GM19023 (cell line): ENCODE measurements at regions not wholly inside any gene's neighbourhood (a gene's known extent, or its start where the extent isn't known, plus 50 kb on each side); places are given as distances from the start of the nearest gene placed in this dataset.

Experiments
- ATAC-seq: cut with Tn5 transposase; IDR thresholded peaks from one replicate; pipeline ENCODE4 v1.9.1; 2021; ENCODE audit warnings: mild to moderate bottlenecking, moderate library complexity; ENCODE audit not compliant: unreplicated experiment

DNA sequence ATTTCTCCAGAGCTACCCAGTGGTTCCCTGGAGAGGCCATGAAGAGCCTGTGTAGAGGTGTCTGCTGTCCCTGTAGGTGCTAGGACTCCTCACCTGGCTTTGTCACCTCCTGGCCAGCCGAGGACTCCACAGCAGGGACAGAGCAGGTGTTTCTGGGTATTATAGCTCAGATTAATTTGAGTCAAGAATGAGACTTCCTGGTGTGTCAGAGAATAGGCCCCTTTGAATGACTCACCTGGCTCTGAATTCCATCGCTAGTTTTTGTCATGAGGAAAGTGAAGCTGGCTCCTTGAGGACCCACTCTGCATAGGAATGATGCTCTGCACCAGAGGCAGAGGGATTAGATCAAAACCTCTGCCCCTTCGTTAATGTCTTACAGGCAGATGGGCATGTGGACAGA, 167.5 kb upstream of the TOPAZ1 start:
- no peak for ATAC-seq

DNA sequence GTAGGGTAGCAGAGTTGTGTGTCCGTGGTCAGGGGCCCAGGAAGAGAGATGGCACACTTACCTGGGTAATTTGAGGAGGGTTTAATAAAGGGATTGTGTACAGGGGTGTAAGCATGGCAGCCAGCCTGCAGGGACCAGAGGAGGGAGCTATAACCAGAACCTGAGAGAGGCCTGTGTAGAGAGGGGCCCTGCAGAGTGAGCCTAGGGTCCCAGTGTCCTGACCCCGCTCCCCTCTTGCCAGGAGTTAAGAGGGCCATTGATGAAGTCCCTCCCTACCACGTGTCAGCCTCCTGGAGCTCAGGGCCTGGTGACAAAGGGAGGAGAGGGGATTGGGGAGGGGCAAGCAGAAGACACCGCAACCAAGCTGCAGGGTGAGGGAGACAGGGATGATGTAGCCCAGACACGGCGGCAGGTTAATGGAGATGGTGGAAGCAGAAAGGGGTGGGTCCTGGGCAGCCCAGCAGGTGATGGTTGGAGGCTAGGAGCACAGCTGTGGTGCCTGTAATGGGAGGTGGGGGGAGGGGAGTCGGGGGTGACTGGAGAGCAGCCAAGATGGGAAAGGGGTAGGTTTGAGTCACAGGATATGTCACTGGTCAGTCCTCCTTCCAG, 165.4 kb upstream of the TOPAZ1 start:
- no peak for ATAC-seq

DNA sequence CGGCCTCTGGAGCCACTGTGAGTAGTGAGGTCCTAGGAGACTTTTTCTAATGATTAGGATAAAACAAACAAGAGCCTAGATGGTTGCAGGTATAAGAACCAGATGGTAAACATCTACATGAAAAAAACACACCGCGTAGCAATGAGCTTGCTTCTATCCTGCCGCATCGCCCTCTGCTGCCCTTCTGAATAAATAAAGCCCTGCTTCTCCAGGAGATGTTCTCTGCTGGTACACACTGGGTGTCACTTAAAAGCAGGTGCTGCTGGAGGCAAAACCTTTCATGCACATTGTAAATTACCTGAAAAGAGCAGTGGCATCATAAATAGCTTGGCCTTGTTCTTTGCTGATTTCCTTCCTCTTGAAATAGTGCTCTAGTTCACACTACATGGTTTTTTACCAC, 164.4 kb upstream of the TOPAZ1 start:
- ATAC-seq = no peak

DNA sequence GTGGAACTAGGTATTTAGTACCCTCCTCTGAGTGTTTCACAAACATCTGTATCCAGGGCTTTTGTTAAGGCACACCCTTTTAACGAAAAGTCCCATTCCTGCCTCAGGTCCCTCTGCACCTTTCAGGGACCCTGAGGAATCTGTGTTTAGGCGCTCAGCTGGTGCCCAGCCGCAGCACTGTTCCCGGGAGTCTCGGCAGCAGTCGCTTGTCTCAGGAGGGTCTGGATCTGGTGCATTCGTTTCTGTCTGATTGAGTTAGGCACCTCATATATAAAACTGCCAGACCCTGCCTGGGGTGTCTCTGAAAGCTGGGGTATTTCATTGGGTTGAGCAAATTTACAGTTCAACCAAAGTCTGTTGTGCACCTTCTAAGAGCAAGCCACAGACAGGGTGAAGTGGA, 162.8 kb upstream of the TOPAZ1 start:
- ATAC-seq = no peak

DNA sequence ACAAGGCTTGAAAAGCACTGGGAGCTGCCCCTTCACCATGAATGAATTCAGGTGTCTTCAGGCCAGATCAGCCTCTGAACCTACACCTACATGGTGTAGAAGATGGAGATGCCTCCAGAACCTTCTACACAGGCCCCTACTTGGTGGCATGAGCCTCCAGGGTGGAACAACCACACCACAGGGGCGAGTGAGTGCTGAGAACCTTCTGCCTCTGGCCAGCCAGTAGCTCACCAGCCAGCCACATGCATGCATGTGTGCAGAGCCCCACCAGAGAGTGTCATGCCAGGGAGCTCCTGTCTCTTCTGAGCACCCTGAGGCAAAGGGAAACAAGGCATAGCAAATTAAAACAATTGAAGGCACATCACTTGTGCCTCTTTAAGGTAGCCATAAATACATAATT, 161.8 kb upstream of the TOPAZ1 start:
- no peak for ATAC-seq

DNA sequence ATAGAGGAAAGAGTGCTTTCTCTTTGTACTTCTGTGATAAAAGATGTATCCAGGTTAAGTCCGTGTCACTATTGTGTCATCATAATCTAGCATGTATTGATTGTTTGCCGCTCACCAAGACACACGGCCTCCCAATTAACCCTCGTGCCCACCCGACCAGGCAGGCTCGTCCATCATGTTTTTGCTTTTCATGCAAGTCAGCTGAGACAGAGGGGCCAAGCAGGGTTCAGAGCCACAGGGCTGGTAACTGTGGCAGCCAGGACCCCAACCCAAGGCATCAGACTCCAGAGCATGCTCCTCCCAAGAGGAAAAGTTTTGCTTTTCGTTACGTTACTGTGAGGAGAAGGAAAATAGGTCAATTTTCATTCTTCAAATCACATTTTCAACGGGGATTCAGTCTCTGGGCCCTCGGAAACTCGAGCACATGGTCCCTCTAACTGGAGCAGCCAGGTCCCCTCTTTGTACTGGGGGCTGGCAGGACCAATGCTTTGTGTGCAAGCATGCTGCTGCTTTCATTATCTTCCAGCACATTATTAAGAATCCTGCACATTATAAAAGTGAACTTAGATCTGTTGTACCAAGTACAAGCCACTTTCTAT, 161.1 kb upstream of the TOPAZ1 start:
- no peak for ATAC-seq

DNA sequence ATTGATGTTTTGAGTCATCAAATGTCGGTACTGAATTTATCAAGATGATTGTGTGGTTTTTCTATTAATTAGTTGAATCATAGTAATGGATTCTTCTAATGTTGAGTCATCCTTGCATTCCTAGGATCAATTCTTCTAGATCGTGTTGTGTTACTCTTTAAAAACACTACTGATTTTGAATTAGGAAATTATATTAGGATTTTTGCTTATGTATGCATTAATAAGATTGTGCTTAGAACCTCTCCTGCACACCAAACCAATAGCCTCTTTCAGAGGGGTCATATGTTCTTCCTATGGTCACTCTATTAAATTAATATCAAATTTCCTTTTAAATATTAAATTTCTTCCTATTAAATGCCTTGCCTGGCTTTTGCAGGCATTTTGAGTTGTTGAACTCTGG, 151.7 kb upstream of the TOPAZ1 start:
- no peak for ATAC-seq

DNA sequence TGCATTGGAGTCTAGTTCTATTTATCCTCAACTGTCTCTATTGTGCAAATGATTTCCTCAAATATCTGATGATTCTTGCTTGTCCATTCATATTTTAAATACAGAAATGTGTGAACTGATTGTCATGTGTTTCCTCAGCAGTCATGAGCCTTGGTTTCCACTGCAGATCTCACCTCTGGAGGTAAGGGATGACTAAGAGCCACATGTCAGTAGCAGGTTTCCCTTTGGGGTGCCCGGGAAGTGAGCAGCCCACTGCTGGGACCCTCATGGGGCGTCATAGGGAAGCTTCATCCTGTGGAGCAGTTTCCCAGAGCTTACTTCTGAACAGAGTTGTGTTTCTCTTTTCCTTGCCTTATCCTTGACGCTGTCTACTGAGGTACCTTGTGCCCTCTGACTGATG, 149.2 kb upstream of the TOPAZ1 start:
- no peak for ATAC-seq

DNA sequence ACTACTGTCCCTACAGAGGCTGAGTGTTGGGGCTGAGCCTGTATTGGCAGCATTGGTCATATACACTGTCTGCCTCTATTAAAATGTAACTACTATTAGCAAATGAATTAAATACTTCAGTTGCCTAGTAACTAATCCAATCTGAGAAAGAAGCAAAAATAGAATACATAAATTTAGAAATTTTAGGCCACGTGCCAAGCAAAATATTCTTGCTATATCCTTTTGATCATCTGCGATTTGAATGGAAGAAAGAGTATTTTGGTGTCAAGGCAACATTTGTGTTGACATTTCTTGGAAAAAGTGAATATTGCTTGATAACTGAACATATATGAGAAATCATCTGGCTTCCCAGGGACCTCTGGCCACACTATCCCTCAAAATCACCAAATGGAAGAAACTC, 148.2 kb upstream of the TOPAZ1 start:
- ATAC-seq = no peak

DNA sequence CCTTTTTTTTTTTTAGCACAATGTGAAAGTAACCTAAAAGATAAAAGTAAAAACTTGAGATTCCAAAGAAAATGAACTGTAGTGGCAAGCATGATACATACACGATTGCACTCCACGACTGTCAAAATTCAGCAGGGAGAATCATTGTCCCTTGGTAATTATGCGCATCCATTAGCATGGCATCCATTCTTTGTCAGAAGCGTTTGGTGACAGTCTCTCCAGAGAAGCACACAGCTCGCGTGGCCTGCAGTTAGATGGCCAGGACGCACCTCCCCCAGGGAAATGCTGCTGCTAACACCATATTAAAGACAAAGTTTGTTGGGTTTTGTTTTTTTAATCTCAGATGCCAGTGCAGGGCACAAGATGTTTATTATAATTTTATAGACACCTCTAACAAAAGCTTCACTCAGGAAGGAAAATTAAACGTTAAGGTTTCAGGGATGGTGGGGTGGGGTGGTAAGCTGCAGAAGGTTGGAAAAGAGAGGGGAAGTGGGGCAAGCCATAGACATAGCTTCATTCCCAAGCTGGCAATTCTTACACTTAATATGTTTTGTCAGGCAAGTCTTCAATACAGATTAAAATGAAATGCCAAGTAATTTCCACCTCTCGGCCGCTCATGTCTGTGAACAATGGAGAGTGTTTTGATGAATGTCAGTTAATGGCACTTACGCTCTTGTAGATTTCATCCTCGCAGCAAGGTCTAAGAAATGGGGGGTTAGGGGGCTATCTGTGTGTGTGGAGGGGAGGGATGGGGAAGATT, 142.8 kb upstream of the TOPAZ1 start:
- ATAC-seq = no peak

DNA sequence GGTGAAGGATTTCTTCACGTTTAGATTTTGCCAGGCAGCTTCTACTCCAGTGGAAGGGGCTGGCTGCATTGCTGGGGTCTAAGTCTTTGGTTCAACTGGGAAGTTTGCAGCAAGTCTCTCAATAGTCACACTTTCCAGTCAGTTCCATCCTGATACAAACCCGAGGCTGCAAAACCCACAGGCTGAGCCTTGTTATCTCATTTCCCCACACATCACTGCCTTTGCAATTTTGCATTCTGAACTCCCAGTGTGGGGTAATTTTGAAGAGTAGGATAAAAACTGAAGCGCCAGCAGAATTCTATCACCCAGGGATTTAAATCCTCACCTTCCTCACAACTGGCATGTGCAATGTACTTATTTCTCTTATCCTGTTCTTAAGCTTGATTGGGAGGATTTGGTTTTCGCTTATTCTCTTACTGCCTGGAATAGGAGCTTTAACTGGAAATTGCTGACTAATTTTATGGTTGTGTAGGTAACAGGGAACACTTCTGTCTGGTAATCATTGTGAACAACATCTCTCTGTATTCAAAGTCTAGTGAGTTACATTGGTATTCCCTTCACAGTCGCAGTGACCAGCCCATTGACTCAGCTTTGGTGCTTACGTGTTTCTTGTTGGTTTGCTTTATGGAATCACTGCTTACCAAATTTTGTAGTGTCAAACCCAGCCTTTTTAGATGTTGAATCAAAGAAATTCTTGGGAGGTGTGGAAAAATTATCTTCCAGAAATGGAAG, 142.0 kb upstream of the TOPAZ1 start:
- no peak for ATAC-seq

DNA sequence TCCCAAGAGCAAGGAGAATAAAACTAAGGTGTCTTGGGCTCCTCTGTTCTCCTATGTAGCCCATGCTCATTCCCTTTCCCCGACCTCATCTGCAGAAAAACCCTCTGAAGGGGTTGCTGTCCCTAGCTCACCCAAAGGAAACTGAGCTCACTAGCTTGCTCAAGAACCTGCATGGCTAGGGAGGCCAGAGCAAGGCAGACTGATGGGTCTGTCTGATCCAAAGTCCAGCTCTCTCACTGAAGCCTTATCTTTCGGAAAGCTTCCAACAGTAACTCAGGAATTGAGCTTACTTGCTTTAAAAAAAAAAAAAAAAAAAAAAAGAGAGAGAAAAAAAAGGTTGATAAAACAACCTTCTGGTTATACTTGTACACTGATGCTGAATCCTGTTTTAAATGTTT, 141.4 kb upstream of the TOPAZ1 start:
- no peak for ATAC-seq

DNA sequence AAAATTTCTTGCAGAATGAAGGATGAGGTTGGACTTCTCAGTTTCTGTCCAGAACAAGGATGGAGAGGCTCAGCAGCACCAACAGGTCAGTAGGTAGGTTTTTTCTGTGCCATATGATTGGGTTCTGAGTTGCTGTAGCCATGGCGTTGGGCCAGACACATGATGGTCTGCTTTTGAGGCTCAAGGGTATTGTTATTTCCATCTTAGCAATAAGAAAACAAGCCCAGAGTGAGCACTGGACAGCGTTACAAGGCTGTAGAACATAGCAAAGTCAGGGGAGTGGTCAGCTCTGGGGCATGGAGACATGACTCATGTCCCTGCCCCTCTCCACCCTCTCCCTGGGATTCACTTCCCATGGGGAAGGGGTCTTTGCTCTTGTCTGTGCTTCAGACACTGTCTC, 137.6 kb upstream of the TOPAZ1 start:
- ATAC-seq = no peak

DNA sequence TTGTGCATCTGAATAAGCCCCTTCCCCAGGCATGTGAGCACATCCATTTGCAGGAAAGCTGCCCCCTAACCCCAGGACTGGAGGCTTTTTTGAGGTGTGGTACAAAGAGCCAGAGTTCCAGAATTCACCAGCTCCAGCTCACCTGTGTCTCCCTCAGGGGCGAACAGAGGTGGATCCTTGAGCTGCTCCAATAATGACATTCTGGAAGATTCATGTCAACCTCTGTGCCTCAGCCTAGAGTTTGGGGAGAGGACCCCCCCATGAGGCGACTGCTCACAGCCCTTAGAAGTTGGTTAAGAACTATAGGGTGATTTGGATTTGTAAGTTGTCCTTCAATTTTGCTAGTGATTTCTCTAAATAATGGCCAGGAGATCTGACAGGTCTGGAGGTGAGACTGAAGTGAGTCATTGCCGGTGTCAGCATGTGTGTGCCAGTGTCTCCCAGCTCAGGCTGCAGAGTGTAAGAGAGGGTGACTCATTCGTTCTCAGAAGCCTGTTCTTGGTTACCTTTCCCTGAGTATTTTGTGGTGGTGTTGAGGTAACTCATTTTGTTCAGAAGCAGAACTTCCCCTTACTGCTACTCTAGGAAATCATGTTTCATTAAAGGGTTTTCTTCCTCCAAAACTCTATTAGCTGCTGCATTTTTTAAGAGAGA, 136.9 kb upstream of the TOPAZ1 start:
- ATAC-seq = peak; percentile 75

DNA sequence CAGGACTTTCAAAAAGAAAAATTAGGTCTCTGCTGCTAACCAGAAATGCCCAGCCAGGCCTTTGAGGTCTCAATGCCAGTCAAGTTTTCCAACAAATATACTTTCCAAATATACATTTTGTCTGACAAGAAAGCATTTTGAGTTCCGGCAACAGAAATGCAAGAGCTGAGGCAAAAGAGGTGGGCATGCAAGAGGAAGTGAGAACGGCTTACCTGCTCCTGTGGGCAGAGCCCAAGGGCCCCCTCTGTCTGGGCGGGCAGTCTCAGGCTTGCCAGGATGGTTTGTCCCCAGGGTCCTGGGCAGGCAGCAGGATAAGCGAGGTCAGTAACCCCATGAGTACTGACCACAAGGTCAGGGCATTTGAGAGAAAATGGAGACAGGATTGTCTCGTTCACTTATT, 136.1 kb upstream of the TOPAZ1 start:
- ATAC-seq = no peak

DNA sequence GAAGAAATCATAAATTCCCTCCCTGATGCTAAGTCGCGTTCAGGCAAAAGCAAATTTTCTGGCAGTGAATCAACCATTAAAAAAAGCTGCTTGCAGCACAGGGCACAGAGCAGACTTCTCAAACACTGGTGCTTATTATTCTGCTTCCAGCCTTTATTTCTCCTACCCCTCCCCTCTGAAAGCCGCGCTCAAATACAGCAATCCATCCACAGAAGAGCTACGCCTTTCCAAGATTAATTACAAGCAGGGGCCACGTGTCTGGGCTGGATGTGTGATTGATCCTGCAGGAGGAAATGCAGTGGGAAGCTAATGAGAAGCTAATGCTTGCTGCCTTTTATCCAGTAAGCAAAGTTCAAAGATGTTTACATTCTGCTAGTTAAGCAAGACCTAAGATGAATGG, 134.9 kb upstream of the TOPAZ1 start:
- ATAC-seq = no peak

DNA sequence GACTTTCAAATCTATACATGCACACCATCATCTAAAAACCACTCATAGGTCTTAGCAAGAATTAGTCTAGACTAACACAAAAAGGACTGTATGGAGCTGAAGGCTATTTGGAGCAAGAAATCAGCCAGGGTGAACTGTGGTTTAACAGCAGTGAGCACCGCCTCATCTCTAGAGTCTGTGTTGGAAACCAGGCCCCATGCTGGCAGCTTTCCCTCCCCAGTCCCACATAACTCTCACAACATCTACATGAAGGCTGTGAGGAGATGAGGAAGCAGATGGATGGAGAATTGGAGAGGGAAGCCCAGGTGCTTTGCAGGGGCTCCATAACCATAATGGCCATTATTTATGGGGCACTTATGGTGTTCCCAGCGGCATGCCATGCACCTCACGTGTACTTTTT, 133.2 kb upstream of the TOPAZ1 start:
- no peak for ATAC-seq

DNA sequence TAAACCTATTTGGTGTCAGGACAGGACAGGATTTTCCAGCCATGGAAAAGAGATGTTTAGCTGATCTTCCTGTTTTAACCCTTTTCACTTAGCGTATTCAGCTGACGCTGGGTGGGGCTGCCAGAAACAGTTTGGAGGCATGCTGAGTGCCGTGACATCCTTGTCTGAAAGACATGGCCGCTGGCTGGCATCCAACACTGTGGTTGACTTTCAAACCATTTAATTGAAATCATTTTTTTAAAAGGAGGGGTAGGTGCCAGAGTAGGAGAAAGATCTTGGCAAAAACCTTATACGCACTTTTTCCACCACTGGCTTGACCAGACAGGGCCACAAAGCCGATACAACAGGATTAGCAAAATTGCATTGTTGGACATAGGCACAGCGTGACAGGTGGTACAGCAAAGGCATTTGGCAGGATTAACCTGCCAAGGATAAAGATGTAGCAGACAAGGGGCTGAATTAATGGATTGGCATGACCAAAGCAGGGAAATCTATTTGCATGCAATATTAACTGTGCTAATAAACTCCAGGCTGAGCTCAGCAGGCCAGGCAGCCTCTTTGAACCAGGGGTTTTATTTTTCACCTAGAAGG, 131.8 kb upstream of the TOPAZ1 start:
- no peak for ATAC-seq

DNA sequence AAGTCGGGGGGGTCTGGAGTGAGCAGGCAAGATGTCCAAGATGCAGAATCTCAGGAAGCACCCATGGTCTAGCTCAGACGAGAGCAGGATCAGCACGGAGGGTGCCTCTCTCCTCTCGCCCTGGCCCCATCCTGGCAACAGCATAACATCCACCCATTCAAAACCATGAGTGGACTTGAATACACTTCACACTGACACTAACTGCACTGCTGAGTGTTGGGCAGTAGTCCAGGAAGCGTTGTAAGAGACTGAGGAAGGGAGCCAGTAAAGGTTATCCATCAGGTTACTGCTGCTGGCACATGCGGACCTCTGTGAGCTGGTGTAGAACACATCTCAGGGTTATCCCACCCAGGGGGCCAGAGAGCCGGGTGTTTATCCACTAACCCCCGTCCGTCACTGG, 131.0 kb upstream of the TOPAZ1 start:
- no peak for ATAC-seq

DNA sequence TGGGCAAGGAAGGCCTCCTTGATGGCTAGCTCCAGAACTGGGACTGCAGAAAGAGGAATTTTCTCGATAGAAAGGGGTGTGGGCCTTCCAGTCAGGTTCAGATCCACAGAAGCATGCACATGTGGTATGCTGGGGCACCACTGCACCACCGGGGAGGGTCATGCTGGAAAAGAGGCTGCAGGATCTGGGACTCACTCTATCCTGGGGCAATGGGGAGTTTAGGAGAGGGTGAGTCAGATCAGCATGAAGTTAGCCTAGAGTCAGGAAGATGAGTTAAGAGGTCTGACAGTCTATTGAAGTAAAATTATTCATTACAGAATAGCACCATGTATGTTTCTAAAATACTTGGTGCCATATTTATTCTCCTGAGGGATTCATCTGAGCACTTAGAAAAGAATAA, 130.2 kb upstream of the TOPAZ1 start:
- ATAC-seq = no peak

DNA sequence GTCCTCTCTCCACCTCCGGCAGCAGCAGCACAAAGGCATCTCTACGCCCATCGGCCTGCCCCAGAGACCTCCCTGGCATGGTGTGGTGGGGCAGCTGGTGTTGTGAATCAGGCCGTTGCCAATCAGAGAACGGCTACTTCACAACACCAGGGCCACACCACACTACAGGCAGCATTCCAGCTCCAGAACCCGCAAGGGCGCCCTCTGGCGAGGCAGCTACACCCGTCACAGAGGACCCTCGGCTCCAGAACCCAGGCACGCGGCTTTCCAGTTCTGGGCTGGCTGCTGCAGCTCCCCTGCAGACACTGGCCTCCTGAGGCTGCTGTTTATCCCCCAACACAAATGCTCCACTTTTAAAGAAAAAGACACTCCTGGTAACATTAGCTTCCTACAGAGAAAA, 127.5 kb upstream of the TOPAZ1 start:
- no peak for ATAC-seq
